ENCODE measurements at regions not wholly inside any gene's neighbourhood (a gene's known extent, or its start where the extent isn't known, plus 50 kb on each side); places are given as distances from the start of the nearest gene placed in this dataset.

DNA sequence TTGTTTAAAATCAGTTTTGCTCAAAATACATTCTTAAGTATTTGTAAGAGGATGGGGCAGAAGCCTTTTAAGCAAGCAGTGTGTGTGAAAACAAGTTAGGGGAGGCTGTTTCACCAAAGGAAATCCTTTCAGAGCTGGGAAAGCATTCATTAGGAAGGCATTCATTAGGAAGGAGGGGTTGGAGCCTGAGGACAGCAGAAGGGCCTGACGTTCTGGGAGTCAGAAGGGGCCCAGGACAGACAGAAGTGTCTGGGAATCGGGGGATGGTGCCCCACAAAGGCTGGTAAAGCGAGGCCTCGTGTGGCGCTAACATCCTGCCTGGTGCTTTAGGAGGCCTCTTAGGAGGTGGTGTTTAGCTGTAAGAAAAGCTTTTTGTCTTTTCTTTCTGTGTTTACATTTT, 80.6 kb upstream of the NXT1 start:
- Histone ChIP-seq H3K4me3 (no peak overlapping the region), H3K4me1 (peaks cover 18% of the 10 kb centered on the region), H3K27me3 (ENCODE audit: low read depth) (peaks cover 3% of the 10 kb centered on the region), H3K9me3 (replicated peaks) (peaks cover 3% of the 10 kb centered on the region), H3K36me3 (no peaks in the 10 kb centered on the region), H3K27ac (replicated peaks) (peak overlapping the region; percentile 82)
- intact Hi-C loops (cut with micrococcal nuclease) = no loop called here
- no peak for DNase-seq
- TF ChIP-seq, protein P1, sequence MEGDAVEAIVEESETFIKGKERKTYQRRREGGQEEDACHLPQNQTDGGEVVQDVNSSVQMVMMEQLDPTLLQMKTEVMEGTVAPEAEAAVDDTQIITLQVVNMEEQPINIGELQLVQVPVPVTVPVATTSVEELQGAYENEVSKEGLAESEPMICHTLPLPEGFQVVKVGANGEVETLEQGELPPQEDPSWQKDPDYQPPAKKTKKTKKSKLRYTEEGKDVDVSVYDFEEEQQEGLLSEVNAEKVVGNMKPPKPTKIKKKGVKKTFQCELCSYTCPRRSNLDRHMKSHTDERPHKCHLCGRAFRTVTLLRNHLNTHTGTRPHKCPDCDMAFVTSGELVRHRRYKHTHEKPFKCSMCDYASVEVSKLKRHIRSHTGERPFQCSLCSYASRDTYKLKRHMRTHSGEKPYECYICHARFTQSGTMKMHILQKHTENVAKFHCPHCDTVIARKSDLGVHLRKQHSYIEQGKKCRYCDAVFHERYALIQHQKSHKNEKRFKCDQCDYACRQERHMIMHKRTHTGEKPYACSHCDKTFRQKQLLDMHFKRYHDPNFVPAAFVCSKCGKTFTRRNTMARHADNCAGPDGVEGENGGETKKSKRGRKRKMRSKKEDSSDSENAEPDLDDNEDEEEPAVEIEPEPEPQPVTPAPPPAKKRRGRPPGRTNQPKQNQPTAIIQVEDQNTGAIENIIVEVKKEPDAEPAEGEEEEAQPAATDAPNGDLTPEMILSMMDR (IDR thresholded peaks at IDR 0.05; ENCODE audit: borderline replicate concordance) = no peak

DNA sequence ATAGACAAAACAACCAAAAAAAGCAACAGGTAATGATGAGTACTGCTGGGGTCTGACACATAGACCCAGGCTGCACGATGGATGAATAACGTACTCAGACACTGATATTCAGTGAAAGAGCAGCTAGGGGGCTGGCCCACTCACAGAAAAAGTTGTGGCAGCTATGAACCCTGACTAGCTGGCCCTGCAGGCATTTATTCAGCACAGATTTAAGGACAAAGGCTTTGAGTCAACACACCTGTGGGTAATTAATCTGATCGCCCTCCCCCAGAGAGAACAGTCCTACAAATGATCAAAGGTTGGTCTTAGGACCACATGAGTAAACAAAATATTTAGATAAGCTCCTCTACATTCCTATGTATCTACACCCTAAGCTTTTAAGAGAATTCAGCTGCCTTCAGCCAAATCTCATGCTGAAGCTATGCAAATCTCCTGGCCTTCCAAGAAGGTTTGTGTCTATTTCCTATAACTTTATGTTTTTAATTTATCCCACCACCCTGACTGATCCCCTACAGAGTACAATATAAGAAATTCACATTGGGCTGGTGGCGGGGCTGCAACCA, 81.7 kb upstream of the NXT1 start:
- Histone ChIP-seq H3K9me3 (replicated peaks) (peaks cover 4% of the 10 kb centered on the region), H3K27me3 (ENCODE audit: low read depth) (peaks cover 3% of the 10 kb centered on the region), H3K27ac (replicated peaks) (peak overlapping the region; percentile 82), H3K36me3 (no peaks in the 10 kb centered on the region), H3K4me1 (peaks cover 18% of the 10 kb centered on the region), H3K4me3 (no peak overlapping the region)
- intact Hi-C loops (cut with micrococcal nuclease) = no loop called here
- TF ChIP-seq, protein P1 (IDR thresholded peaks at IDR 0.05; ENCODE audit: borderline replicate concordance) = no peak
- no peak for DNase-seq

- no peak overlapping the region for H3K27ac ChIP-seq (replicated peaks)
- TF ChIP-seq, protein P1 (IDR thresholded peaks at IDR 0.05; ENCODE audit: borderline replicate concordance) = no peak
- peaks cover 10% of the 10 kb centered on the region for H3K9me3 ChIP-seq (replicated peaks)
- intact Hi-C loops (cut with micrococcal nuclease) = no loop called here
- H3K36me3 ChIP-seq = no peaks in the 10 kb centered on the region
- peaks cover 3% of the 10 kb centered on the region for H3K27me3 ChIP-seq (ENCODE audit: low read depth)
- DNase-seq = no peak
- peaks cover 18% of the 10 kb centered on the region for H3K4me1 ChIP-seq
- H3K4me3 ChIP-seq = no peak overlapping the region
Observed at GRCh38 chr20:23267909-23268308, 82.7 kb upstream of the NXT1 start.

- H3K4me3 ChIP-seq = no peak overlapping the region
- intact Hi-C loops (cut with micrococcal nuclease) = no loop called here
- TF ChIP-seq, protein P1 (IDR thresholded peaks at IDR 0.05; ENCODE audit: borderline replicate concordance) = no peak
- H3K4me1 ChIP-seq = peaks cover 18% of the 10 kb centered on the region
- H3K27me3 ChIP-seq (ENCODE audit: low read depth) = peaks cover 3% of the 10 kb centered on the region
- no peak for DNase-seq
- peaks cover 10% of the 10 kb centered on the region for H3K9me3 ChIP-seq (replicated peaks)
- H3K27ac ChIP-seq (replicated peaks) = no peak overlapping the region
- H3K36me3 ChIP-seq = no peaks in the 10 kb centered on the region
Observed at GRCh38 chr20:23266530-23267398, 83.8 kb upstream of the NXT1 start.

GRCh38 chr20:23265226-23265625, 85.4 kb upstream of the NXT1 start:
- no peak overlapping the region for H3K27ac ChIP-seq (replicated peaks)
- H3K4me3 ChIP-seq = no peak overlapping the region
- no peaks in the 10 kb centered on the region for H3K36me3 ChIP-seq
- H3K27me3 ChIP-seq (ENCODE audit: low read depth) = peaks cover 3% of the 10 kb centered on the region
- peaks cover 10% of the 10 kb centered on the region for H3K9me3 ChIP-seq (replicated peaks)
- H3K4me1 ChIP-seq = peaks cover 12% of the 10 kb centered on the region
- DNase-seq = no peak
- TF ChIP-seq, protein P1 (IDR thresholded peaks at IDR 0.05; ENCODE audit: borderline replicate concordance) = no peak
- intact Hi-C loops (cut with micrococcal nuclease) = no loop called here
